Chondrocyte (in vitro differentiated cells): ENCODE measurements at regions not wholly inside any gene's neighbourhood (a gene's known extent, or its start where the extent isn't known, plus 50 kb on each side); places are given as distances from the start of the nearest gene placed in this dataset.

Experiments
- DNase-seq: peaks from one replicate; pipeline ENCODE4 v3.0.0; 2021; ENCODE audit warnings: mixed read lengths, low spot score
- H3K27ac Mint-ChIP-seq: one replicate; pipeline ENCODE4 v1.8.0; 2021; ENCODE audit warnings: mild to moderate bottlenecking, moderate library complexity, mixed read lengths; ENCODE audit not compliant: unreplicated experiment
- H3K27me3 Mint-ChIP-seq: 2 replicates; pipeline ENCODE4 v1.8.0; 2021; ENCODE audit warnings: low read depth, mixed read lengths
- H3K36me3 Mint-ChIP-seq: 2 replicates; pipeline ENCODE4 v1.8.0; 2021; ENCODE audit warnings: low read depth, mixed read lengths
- H3K4me1 Mint-ChIP-seq: 2 replicates; pipeline ENCODE4 v1.8.0; 2021; ENCODE audit warnings: low read depth, mild to moderate bottlenecking, mixed read lengths
- H3K4me3 Mint-ChIP-seq: one replicate; pipeline ENCODE4 v1.8.0; 2021; ENCODE audit warnings: mild to moderate bottlenecking, moderate library complexity, mixed read lengths; ENCODE audit not compliant: unreplicated experiment
- H3K9me3 Mint-ChIP-seq: 2 replicates; pipeline ENCODE4 v1.8.0; 2021; ENCODE audit warnings: low read depth, mixed read lengths
- CTCF ChIP-seq: fragments of 200-600 bp; sonication (generic); IDR thresholded peaks from 2 replicates; pipeline ENCODE4 v1.5.0; 2021; ENCODE audit warnings: antibody characterized with exemption, mild to moderate bottlenecking, moderate library complexity

- TF ChIP-seq CTCF, result no peak
- peaks cover 2% of the 10 kb centered on the region for H3K4me1 Mint-ChIP-seq
- H3K4me3 Mint-ChIP-seq, result no peak overlapping the region
- no peaks in the 10 kb centered on the region for H3K9me3 Mint-ChIP-seq
- no peak for DNase-seq
- peaks cover 7% of the 10 kb centered on the region for H3K27me3 Mint-ChIP-seq
- no peak overlapping the region for H3K27ac Mint-ChIP-seq
- H3K36me3 Mint-ChIP-seq, result no peaks in the 10 kb centered on the region
Observed at GRCh38 chr5:174312270-174312617, 266.7 kb downstream of the NSG2 start.

GRCh38 chr5:174312641-174313040 is 267.1 kb downstream of the NSG2 start:
- Mint-ChIP-seq H3K36me3 (no peaks in the 10 kb centered on the region), H3K4me1 (peaks cover 2% of the 10 kb centered on the region), H3K9me3 (no peaks in the 10 kb centered on the region), H3K27ac (no peak overlapping the region), H3K4me3 (peak overlapping the region; percentile 38), H3K27me3 (peaks cover 9% of the 10 kb centered on the region)
- no peak for DNase-seq
- TF ChIP-seq CTCF, result no peak

- no peak for DNase-seq
- Mint-ChIP-seq H3K9me3 (no peaks in the 10 kb centered on the region), H3K4me1 (peaks cover 2% of the 10 kb centered on the region), H3K27ac (no peak overlapping the region), H3K36me3 (no peaks in the 10 kb centered on the region), H3K4me3 (no peak overlapping the region), H3K27me3 (peaks cover 16% of the 10 kb centered on the region)
- TF ChIP-seq CTCF, result no peak
Observed at GRCh38 chr5:174313615-174314014, 268.1 kb downstream of the NSG2 start.

- Mint-ChIP-seq H3K36me3 (no peaks in the 10 kb centered on the region), H3K4me3 (no peak overlapping the region), H3K27ac (no peak overlapping the region), H3K9me3 (no peaks in the 10 kb centered on the region), H3K27me3 (peaks cover 19% of the 10 kb centered on the region), H3K4me1 (peaks cover 2% of the 10 kb centered on the region)
- TF ChIP-seq CTCF, result no peak
- DNase-seq, result no peak
Observed at GRCh38 chr5:174314261-174314660, 268.8 kb downstream of the NSG2 start.

GRCh38 chr5:174315471-174315870 is 270.0 kb downstream of the NSG2 start:
- peaks cover 25% of the 10 kb centered on the region for H3K27me3 Mint-ChIP-seq
- H3K9me3 Mint-ChIP-seq, result no peaks in the 10 kb centered on the region
- H3K4me1 Mint-ChIP-seq, result peaks cover 2% of the 10 kb centered on the region
- no peak overlapping the region for H3K27ac Mint-ChIP-seq
- DNase-seq, result no peak
- no peak for TF ChIP-seq CTCF
- no peaks in the 10 kb centered on the region for H3K36me3 Mint-ChIP-seq
- H3K4me3 Mint-ChIP-seq, result no peak overlapping the region
